ENCODE measurements at regions not wholly inside any gene's neighbourhood (a gene's known extent, or its start where the extent isn't known, plus 50 kb on each side); places are given as distances from the start of the nearest gene placed in this dataset.

DNA sequence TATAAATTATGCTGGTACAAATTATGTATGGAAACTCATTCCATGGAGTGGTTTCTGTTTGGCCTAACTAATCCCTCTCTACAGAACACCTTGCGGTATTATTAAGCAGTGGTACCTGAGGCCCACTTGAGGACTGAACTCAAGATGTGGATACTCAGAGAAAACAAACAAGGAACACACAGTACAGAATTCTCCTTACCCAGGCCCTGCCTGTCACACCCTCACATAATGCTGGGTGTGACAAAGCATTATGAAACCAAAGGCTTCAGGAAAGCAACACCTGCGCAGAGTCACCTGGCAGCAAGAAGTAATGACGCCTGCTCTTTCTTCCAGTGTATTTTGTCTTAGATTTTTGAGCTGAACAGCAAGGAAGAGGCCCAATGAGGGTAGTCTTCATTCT is 264.7 kb downstream of the PAX3 start:
- Mint-ChIP-seq H3K27ac (no peak overlapping the region), H3K36me3 (ENCODE audit: low read depth) (no peaks in the 10 kb centered on the region), H3K4me1 (no peaks in the 10 kb centered on the region), H3K27me3 (ENCODE audit: low read depth) (peaks cover 9% of the 10 kb centered on the region), H3K9me3 (peaks cover 3% of the 10 kb centered on the region), H3K4me3 (no peak overlapping the region)
- TF ChIP-seq, protein P1, sequence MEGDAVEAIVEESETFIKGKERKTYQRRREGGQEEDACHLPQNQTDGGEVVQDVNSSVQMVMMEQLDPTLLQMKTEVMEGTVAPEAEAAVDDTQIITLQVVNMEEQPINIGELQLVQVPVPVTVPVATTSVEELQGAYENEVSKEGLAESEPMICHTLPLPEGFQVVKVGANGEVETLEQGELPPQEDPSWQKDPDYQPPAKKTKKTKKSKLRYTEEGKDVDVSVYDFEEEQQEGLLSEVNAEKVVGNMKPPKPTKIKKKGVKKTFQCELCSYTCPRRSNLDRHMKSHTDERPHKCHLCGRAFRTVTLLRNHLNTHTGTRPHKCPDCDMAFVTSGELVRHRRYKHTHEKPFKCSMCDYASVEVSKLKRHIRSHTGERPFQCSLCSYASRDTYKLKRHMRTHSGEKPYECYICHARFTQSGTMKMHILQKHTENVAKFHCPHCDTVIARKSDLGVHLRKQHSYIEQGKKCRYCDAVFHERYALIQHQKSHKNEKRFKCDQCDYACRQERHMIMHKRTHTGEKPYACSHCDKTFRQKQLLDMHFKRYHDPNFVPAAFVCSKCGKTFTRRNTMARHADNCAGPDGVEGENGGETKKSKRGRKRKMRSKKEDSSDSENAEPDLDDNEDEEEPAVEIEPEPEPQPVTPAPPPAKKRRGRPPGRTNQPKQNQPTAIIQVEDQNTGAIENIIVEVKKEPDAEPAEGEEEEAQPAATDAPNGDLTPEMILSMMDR (IDR thresholded peaks at IDR 0.05; ENCODE audit: unreplicated experiment in 3 of 3), result no peak

DNA sequence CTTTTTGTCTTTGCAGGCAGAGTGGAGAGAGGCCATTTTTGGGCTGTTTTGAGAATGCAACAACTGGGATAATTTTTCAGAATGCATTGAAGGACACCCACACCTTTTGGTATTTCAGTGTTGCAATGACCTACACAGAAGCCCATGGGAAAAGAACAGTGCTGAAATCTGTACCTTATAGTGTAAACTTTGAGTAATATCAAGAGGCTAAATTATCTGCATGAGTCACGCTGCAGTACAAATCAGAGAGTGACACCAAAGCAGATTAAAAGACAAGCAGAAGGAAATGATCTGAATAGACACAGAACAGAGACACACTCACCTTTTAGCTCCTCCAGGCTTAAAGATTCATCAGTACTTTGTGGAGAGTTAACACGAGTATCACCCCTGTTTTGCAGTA is 265.3 kb downstream of the PAX3 start:
- H3K4me3 Mint-ChIP-seq, result no peak overlapping the region
- no peaks in the 10 kb centered on the region for H3K4me1 Mint-ChIP-seq
- no peak overlapping the region for H3K27ac Mint-ChIP-seq
- H3K27me3 Mint-ChIP-seq (ENCODE audit: low read depth), result peaks cover 9% of the 10 kb centered on the region
- TF ChIP-seq, protein P1 (IDR thresholded peaks at IDR 0.05; ENCODE audit: unreplicated experiment in 3 of 3), result no peak
- peaks cover 3% of the 10 kb centered on the region for H3K9me3 Mint-ChIP-seq
- no peaks in the 10 kb centered on the region for H3K36me3 Mint-ChIP-seq (ENCODE audit: low read depth)

DNA sequence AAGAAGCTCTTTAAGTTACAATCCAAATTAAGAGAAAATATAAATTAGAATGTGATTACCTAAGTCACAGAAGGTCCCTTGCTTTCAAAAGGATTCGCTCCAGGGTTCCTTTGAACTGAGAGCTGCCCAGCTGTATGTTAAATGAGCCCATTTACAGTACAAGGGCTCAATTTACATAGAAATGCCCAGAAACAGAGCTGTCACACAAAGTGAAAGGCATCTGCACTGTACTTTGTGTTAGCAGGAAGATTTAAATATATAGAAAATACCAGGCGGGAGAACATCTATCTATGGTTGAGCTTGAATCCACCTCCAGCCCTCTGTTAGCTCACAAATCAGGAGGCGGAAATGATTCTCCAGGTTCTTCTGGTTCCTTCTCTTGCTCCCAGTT is 272.9 kb downstream of the PAX3 start:
- Mint-ChIP-seq H3K27me3 (ENCODE audit: low read depth) (peaks cover 33% of the 10 kb centered on the region), H3K4me3 (no peak overlapping the region), H3K27ac (no peak overlapping the region), H3K9me3 (peaks cover 6% of the 10 kb centered on the region), H3K4me1 (peaks cover 14% of the 10 kb centered on the region), H3K36me3 (ENCODE audit: low read depth) (no peaks in the 10 kb centered on the region)
- TF ChIP-seq, protein P1 (IDR thresholded peaks at IDR 0.05; ENCODE audit: unreplicated experiment in 3 of 3), result no peak

DNA sequence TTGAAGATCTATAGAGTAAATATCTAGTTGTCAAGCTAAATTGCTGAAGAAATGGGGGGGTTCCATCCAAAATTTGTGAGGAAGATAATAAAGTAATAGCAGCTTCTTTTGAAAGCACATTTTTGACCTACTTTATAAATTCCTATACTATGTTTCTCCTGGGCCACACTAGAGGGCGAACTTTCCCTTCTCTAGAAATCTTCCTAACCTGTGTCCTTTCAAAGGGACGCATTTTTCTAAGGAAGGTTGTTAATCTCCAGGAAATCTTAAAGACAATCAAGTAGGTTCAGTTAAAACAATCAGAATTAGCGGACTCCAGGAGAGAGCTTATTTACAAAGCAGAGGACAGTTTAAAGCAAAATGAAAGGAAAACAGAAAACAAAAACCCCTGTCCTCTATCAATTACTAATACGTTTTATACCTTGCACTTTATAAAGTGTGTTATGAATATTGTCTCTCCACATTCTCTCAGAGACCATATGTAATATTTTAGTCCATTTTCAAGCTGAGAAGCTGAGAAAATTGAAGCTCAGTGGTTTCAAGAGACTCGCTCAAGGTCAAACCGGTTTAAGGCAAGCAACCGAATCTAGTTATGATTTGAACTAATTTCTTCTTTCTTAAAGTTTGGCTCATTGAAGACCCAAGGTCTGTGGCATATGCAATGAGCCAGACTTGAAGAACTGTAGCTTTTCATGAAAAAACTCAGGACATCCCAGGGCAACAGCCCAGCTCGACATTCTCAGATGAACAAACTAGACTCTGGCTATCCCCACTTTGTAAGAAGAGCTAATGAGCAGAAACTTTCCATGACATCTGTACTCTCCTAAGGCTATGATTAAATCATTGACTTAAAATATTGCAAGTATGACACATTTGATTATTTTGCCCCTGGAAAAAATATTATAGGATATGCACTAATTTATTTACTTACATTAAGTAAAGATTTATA is 273.6 kb downstream of the PAX3 start:
- Mint-ChIP-seq H3K9me3 (peaks cover 6% of the 10 kb centered on the region), H3K36me3 (ENCODE audit: low read depth) (no peaks in the 10 kb centered on the region), H3K4me3 (no peak overlapping the region), H3K4me1 (peaks cover 14% of the 10 kb centered on the region), H3K27me3 (ENCODE audit: low read depth) (peaks cover 35% of the 10 kb centered on the region), H3K27ac (no peak overlapping the region)
- TF ChIP-seq, protein P1 (IDR thresholded peaks at IDR 0.05; ENCODE audit: unreplicated experiment in 3 of 3), result peak; percentile 68 to 72 (median 71)

DNA sequence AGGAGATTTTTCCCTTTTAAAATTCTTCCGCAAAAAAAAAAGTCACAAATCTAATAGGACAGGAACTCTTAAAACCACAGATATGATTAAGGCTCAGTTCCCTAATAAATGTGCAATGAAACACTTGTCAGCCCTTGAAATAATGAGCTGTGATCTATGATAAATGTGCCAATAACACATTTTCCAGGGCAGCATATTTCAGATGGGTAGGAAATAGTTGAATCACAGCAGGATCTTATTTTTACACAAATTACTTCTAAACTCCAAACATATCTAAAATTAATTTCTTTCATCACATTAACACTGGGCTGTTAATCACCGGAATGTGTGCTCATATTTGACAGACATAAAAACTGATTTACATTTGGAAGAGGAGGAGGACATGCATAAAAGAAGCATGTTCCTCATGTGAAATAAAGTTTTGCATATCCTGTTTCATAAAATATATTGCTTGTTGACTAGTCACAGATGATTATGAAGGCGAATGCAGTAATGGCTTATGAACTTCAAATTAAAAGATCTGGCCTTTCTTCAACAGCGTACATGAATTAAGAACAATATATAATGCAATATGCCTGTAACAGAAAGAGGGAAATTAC is 281.4 kb downstream of the PAX3 start:
- Mint-ChIP-seq H3K4me1 (no peaks in the 10 kb centered on the region), H3K27me3 (ENCODE audit: low read depth) (peaks cover 57% of the 10 kb centered on the region), H3K4me3 (no peak overlapping the region), H3K36me3 (ENCODE audit: low read depth) (no peaks in the 10 kb centered on the region), H3K9me3 (peaks cover 18% of the 10 kb centered on the region), H3K27ac (no peak overlapping the region)
- TF ChIP-seq, protein P1 (IDR thresholded peaks at IDR 0.05; ENCODE audit: unreplicated experiment in 3 of 3), result no peak

Data from nephron (organoid).